Lung (tissue), 11 donors: ENCODE measurements at regions not wholly inside any gene's neighbourhood (a gene's known extent, or its start where the extent isn't known, plus 50 kb on each side); places are given as distances from the start of the nearest gene placed in this dataset.
"Not testable (repeated sequence)": the region's sequence is repeated elsewhere in the genome, so short reads cannot be mapped to it uniquely, and the experiment has no call there.

Source experiments
- ATAC-seq: fragments of 200-7000 bp; cut with Tn5 transposase; one replicate; pipeline ENCODE4 v1.9.1; 2020; ENCODE audit warnings: moderate number of reproducible peaks; ENCODE audit not compliant: insufficient read depth, low FRiP score
- DNase-seq, 3 donors: peaks; one replicate each; pipeline ENCODE4 v3.0.0-alpha.2; 2013 to 2017
- H3K27ac ChIP-seq, 2 donors: one replicate each; pipeline ENCODE4 v1.5.1; 2013; ENCODE audit warnings: mild to moderate bottlenecking in 2 of 2, moderate library complexity in 2 of 2, control low read depth in 1 of 2, inconsistent platforms in 1 of 2, low read depth in 1 of 2, low read length in 1 of 2
- H3K27me3 ChIP-seq, 3 donors: one replicate each; pipeline ENCODE4 v1.5.1; 2013; ENCODE audit warnings: low read length in 2 of 3; ENCODE audit not compliant: control insufficient read depth in 3 of 3, insufficient read depth in 3 of 3
- H3K36me3 ChIP-seq, 4 donors: one replicate each; pipeline ENCODE4 v1.5.1; 2013; ENCODE audit warnings: low read length in 4 of 4, mild to moderate bottlenecking in 1 of 4, moderate library complexity in 1 of 4; ENCODE audit not compliant: control insufficient read depth in 4 of 4, insufficient read depth in 4 of 4
- H3K4me1 ChIP-seq, 5 donors: one replicate each; pipeline ENCODE4 v1.5.1; 2013; ENCODE audit warnings: low read length in 5 of 5, mild to moderate bottlenecking in 2 of 5, moderate library complexity in 1 of 5; ENCODE audit not compliant: control insufficient read depth in 5 of 5, insufficient read depth in 5 of 5
- H3K4me3 ChIP-seq: one replicate; pipeline ENCODE4 v1.5.1; 2013; ENCODE audit warnings: mild to moderate bottlenecking, control low read depth, moderate library complexity
- H3K9ac ChIP-seq, 2 donors: one replicate each; pipeline ENCODE4 v1.5.1; 2013; ENCODE audit warnings: low read length in 2 of 2, control low read depth in 1 of 2; ENCODE audit not compliant: insufficient read depth in 1 of 2
- H3K9me3 ChIP-seq, 4 donors: one replicate each; pipeline ENCODE4 v1.5.1; 2013; ENCODE audit warnings: low read length in 3 of 4, mild to moderate bottlenecking in 1 of 4, moderate library complexity in 1 of 4; ENCODE audit not compliant: control insufficient read depth in 4 of 4, insufficient read depth in 3 of 4
- WGBS, 2 donors: extraction: QIAGEN DNeasy Blood & Tissue Kit; methylation state at CpG; one replicate each; pipeline ENCODE4 v1.1.7; 2013; 5-methylcytosine and 5-hydroxymethylcytosine counted together
- TF ChIP-seq, protein P1 (sequence below): IDR thresholded peaks from 2 replicates; pipeline ENCODE4 v1.5.1; 2012; ENCODE audit warnings: mild to moderate bottlenecking; ENCODE audit errors: control extremely low read depth, extremely low read depth
- donor health status: control.
- donor health status: control.
- donor health status: Bipolar disorder and iron deficiency.
- donor health status: healthy.
- donor health status: DM: yes; HTN: yes; CAD: no.

DNA sequence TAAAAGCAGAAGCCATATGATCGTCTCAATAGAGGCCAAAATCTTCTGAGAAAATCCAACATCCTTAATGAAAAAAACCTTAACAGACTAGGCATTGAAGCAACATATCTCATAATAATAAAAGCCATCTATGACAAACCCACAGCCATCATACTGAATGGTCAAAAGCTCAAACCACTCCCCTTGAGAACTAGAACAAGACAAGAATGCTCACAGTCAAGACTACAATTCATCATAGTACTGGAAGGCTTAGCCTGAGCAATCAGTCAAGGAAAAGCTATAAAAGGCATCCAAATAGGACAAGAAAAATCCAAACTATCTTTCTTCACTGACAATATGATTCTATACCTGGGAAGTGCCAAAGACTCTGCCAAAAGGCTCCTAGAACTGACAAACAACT is 2668.2 kb upstream of the PCDH20 start:
- Histone ChIP-seq H3K9ac (no peak overlapping the region), H3K27me3 (no peaks in the 10 kb centered on the region), H3K4me3 (no peak overlapping the region), H3K4me1 (no peaks in the 10 kb centered on the region), H3K9me3 (no peaks in the 10 kb centered on the region), H3K27ac (no peak overlapping the region), H3K36me3 (no peaks in the 10 kb centered on the region)
- ATAC-seq: no peak
- DNase-seq: no peak
- TF ChIP-seq, protein P1, sequence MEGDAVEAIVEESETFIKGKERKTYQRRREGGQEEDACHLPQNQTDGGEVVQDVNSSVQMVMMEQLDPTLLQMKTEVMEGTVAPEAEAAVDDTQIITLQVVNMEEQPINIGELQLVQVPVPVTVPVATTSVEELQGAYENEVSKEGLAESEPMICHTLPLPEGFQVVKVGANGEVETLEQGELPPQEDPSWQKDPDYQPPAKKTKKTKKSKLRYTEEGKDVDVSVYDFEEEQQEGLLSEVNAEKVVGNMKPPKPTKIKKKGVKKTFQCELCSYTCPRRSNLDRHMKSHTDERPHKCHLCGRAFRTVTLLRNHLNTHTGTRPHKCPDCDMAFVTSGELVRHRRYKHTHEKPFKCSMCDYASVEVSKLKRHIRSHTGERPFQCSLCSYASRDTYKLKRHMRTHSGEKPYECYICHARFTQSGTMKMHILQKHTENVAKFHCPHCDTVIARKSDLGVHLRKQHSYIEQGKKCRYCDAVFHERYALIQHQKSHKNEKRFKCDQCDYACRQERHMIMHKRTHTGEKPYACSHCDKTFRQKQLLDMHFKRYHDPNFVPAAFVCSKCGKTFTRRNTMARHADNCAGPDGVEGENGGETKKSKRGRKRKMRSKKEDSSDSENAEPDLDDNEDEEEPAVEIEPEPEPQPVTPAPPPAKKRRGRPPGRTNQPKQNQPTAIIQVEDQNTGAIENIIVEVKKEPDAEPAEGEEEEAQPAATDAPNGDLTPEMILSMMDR: no peak
- 92 to 93% methylated on average over 1 of the region's 1 CpG for WGBS, 2 donors

DNA sequence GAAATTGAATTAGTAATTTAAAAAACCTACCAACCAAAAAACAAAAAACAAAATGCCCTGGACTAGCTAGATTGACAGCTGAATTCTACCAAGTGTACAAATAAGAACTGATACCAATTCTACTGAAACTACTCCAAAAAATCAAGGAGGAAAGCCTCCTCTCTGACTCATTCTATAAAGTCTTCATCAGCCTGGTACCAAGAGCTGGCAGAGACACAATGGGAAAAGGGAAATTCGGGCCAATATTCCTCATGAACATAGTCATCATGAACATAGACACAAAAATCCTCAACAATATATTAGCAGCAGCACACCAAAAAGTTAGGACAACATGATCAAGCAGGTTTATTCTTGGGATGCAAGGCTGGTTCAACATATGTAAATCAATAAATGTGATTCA is 2667.7 kb upstream of the PCDH20 start:
- H3K4me1 ChIP-seq: no peaks in the 10 kb centered on the region
- no peak for ATAC-seq
- no peak overlapping the region for H3K4me3 ChIP-seq

DNA sequence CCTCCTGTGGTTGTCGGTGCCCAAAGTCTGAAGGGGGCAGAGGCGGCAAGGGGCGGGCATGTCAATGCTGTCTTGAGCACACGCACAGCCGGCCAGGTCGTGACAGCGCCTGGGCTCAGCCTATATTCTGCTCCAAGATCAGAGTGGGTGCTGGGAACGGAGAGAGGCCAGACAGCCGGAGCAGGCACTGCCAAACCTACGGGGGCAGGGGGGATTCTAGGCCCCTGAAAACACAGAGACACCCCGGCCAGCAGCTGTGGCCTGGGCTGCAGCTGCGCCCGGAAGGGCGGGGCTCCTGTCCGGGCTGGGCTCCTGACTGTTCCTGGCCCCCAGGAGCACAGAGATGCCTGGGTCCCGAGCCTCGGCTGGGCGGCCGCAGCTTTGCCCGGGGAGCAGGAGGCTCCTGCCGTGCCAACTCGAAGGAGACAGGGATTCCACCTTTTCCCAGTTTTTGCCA is 2662.9 kb upstream of the PCDH20 start:
- DNase-seq (no peak), ATAC-seq (no peak)
- H3K36me3 ChIP-seq: no peaks in the 10 kb centered on the region
- H3K27ac ChIP-seq: no peak overlapping the region
- H3K9me3 ChIP-seq: peaks cover 0 to 6% (median 0%) of the 10 kb centered on the region in 4 donors
- H3K27me3 ChIP-seq: no peaks in the 10 kb centered on the region
- TF ChIP-seq, protein P1: no peak
- no peaks in the 10 kb centered on the region for H3K4me1 ChIP-seq
- H3K4me3 ChIP-seq: no peak overlapping the region
- H3K9ac ChIP-seq: no peak overlapping the region
- 93% methylated on average over 20 to 22 of the region's 22 CpGs for WGBS, 2 donors

More for the DNA sequence above, 2667.7 kb upstream of the PCDH20 start:
- TF ChIP-seq, protein P1: no peak
- no peak for DNase-seq
- Histone ChIP-seq H3K27ac (no peak overlapping the region), H3K36me3 (no peaks in the 10 kb centered on the region), H3K9ac (no peak overlapping the region), H3K9me3 (no peaks in the 10 kb centered on the region), H3K27me3 (no peaks in the 10 kb centered on the region)
- WGBS, 2 donors: 84 to 93% methylated on average over 1 of the region's 1 CpG

DNA sequence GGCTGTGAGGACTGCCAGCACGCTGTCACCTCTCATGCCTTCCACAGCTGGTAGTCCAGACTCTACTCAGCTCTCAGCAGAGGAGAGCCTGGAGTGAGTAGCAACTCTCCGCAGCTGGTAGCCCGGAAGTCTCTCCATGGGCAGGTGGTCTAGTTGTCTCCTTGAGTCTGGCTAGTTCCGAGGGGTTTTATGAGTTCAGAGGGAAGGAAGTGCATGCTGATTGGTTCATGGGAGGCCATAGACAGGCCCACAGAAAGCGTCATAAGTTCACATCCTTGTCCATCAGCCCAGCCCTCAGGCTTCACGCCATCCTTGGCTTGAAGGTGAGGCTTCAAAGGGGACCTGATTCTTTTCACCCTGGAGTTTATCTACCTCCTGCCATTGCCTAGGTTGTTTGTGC is 2662.4 kb upstream of the PCDH20 start:
- no peak for ATAC-seq
- H3K4me3 ChIP-seq: no peak overlapping the region

DNA sequence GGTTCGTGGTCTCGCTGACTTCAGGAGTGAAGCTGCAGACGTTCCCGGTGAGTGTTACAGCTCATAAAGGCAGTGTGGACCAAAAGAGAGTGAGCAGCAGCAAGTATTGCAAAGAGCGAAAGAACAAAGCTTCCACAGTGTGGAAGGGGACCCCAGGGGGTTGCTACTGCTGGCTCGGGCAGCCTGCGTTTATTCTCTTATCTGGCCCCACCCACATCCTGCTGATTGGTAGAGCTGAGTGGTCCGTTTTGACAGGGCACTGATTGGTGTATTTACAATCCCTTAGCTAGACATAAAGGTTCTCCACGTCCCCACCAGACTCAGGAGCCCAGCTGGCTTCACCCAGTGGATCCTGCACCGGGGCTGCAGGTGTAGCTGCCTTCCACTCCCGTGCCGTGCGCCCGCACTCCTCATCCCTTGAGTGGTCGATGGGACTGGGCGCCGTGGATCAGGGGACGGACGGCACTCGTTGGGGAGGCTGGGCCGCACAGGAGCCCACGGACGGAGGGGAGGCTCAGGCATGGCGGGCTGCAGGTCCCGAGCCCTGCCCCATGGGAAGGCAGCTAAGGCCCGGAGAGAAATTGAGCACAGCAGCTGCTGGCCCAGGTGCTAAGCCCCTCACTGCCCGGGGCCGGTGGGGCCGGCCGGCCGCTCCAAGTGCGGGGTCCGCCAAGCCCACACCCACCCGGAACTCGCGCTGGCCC is 2661.6 kb upstream of the PCDH20 start:
- not testable (repeated sequence) for DNase-seq, H3K4me3 ChIP-seq, H3K9ac ChIP-seq, H3K27ac ChIP-seq, ATAC-seq, H3K27me3 ChIP-seq, H3K36me3 ChIP-seq, H3K9me3 ChIP-seq, H3K4me1 ChIP-seq
- 92 to 93% methylated on average over 28 to 36 of the region's 36 CpGs for WGBS, 2 donors

More for the DNA sequence above, 2662.4 kb upstream of the PCDH20 start:
- TF ChIP-seq, protein P1: no peak
- Histone ChIP-seq H3K9me3 (peaks cover 0 to 6% (median 0%) of the 10 kb centered on the region in 4 donors), H3K9ac (no peak overlapping the region), H3K27ac (no peak overlapping the region), H3K36me3 (no peaks in the 10 kb centered on the region), H3K27me3 (no peaks in the 10 kb centered on the region), H3K4me1 (no peaks in the 10 kb centered on the region)
- DNase-seq: no peak
- 92% methylated on average over 6 of the region's 6 CpGs for WGBS, 2 donors
